Endothelial cell of umbilical vein (primary cell): ENCODE measurements at regions not wholly inside any gene's neighbourhood (a gene's known extent, or its start where the extent isn't known, plus 50 kb on each side); places are given as distances from the start of the nearest gene placed in this dataset.

Source experiments
- BruUV-seq: library from RNA; stranded (reverse); fragments of 400-500 nt; replicated peaks from 2 replicates; lab custom pipeline; 2021; lab: Mats Ljungman, UMichigan
- CTCF ChIA-PET: fragments of 300-600, 350-600 bp; sonication (Branson Sonifier 250); formaldehyde crosslinking; loops from one replicate; lab custom pipeline; 2021; ENCODE audit warnings: antibody characterized with exemption, inconsistent platforms; lab: Charles Lee
- POLR2A ChIA-PET: fragments of 300-600, 350-600 bp; sonication (Branson Sonifier 250); formaldehyde crosslinking; loops from one replicate; lab custom pipeline; 2021; ENCODE audit warnings: antibody characterized with exemption, inconsistent platforms; lab: Charles Lee
- DNase-seq: peaks from one replicate; pipeline ENCODE4 v3.0.0-alpha.2; 2011; ENCODE audit warnings: low read depth, low spot score
- FAIRE-seq: peaks from 2 replicates; lab custom pipeline; 2011; peaks lifted over from hg19 to GRCh38; lab: Jason Lieb, UNC
- H2AFZ ChIP-seq: 2 replicates; pipeline ENCODE4 v1.6.0; 2012; ENCODE audit warnings: low read depth, low read length, control low read depth, inconsistent platforms
- H3K27ac ChIP-seq: 2 replicates; pipeline ENCODE4 v1.5.1; 2011; ENCODE audit warnings: low read depth, mild to moderate bottlenecking, control low read depth, low read length, moderate library complexity; ENCODE audit not compliant: insufficient read depth
- H3K27me3 ChIP-seq, 2 experiments: 2 replicates each; pipeline versions ENCODE4 v1.6.0 to v1.6.1; 2011; ENCODE audit warnings: low read length in 2 of 2, mixed read lengths in 1 of 2; ENCODE audit not compliant: control insufficient read depth in 2 of 2, insufficient read depth in 2 of 2
- H3K36me3 ChIP-seq, 2 experiments: 2 replicates in 1 of 2; 3 replicates in 1 of 2; pipeline ENCODE4 v1.5.1; 2011; ENCODE audit warnings: low read length in 2 of 2, mild to moderate bottlenecking in 1 of 2, moderate library complexity in 1 of 2; ENCODE audit not compliant: control insufficient read depth in 2 of 2, insufficient read depth in 2 of 2; ENCODE audit errors: extremely low read depth in 1 of 2
- H3K4me1 ChIP-seq: 3 replicates; pipeline ENCODE4 v1.5.1; 2011; ENCODE audit warnings: mild to moderate bottlenecking, low read length; ENCODE audit not compliant: control insufficient read depth, insufficient read depth; ENCODE audit errors: extremely low read depth
- H3K4me2 ChIP-seq: 2 replicates; pipeline ENCODE4 v1.6.1; 2011; ENCODE audit warnings: low read length, control low read depth, mixed read lengths; ENCODE audit not compliant: insufficient read depth
- H3K4me3 ChIP-seq, 3 experiments: fragments of 200-600 bp in 1 of 3; sonication (generic), shearing (Covaris generic) in 1 of 3; replicated peaks in 1 of 3; 2 replicates each; pipeline ENCODE4 v1.5.1; 2011 to 2016; ENCODE audit warnings: control low read depth in 3 of 3, low read length in 3 of 3, mild to moderate bottlenecking in 2 of 3, inconsistent platforms in 1 of 3, low read depth in 1 of 3, moderate library complexity in 1 of 3; ENCODE audit not compliant: insufficient read depth in 1 of 3
- H3K79me2 ChIP-seq: 2 replicates; pipeline ENCODE4 v1.6.0; 2012; ENCODE audit warnings: low read length, inconsistent platforms; ENCODE audit not compliant: control insufficient read depth, insufficient read depth
- H3K9ac ChIP-seq: replicated peaks from 2 replicates; pipeline ENCODE3; 2011; ENCODE audit warnings: low read length, control low read depth; ENCODE audit not compliant: insufficient read depth; ENCODE audit errors: extremely low read depth
- H3K9me1 ChIP-seq: replicated peaks from 3 replicates; pipeline ENCODE4 v1.6.0; 2011; ENCODE audit warnings: mild to moderate bottlenecking, low read length; ENCODE audit not compliant: control insufficient read depth, insufficient read depth; ENCODE audit errors: extremely low read depth
- H3K9me3 ChIP-seq: replicated peaks from 2 replicates; pipeline ENCODE4 v1.5.1; 2012; ENCODE audit warnings: low read length, inconsistent platforms; ENCODE audit not compliant: control insufficient read depth, insufficient read depth
- H4K20me1 ChIP-seq: replicated peaks from 2 replicates; pipeline ENCODE3; 2011; ENCODE audit warnings: mild to moderate bottlenecking, low read length; ENCODE audit not compliant: control insufficient read depth, insufficient read depth; ENCODE audit errors: extremely low read depth
- CTCF ChIP-seq, 2 donors: IDR thresholded peaks; 1 replicate in 1 of 2; 2 replicates in 1 of 2; pipeline ENCODE4 v1.5.1; 2011; ENCODE audit warnings: low read length in 2 of 2, mild to moderate bottlenecking in 2 of 2, moderate library complexity in 2 of 2, control low read depth in 1 of 2, inconsistent platforms in 1 of 2, low read depth in 1 of 2; ENCODE audit not compliant: insufficient read depth in 1 of 2; ENCODE audit errors: extremely low read depth in 1 of 2
- EZH2 ChIP-seq: IDR thresholded peaks from 2 replicates; pipeline ENCODE4 v1.6.1; 2012; ENCODE audit warnings: borderline replicate concordance, low read depth, mild to moderate bottlenecking, moderate library complexity, low read length, inconsistent platforms; ENCODE audit not compliant: severe bottlenecking
- FOS ChIP-seq: IDR thresholded peaks from 2 replicates; pipeline ENCODE4 v1.6.1; 2011; ENCODE audit warnings: mild to moderate bottlenecking, low read length, moderate library complexity, borderline replicate concordance; ENCODE audit not compliant: insufficient read depth
- GATA2 ChIP-seq: IDR thresholded peaks from 2 replicates; pipeline ENCODE4 v1.7.0; 2011; ENCODE audit warnings: low read depth, mild to moderate bottlenecking, moderate library complexity, mixed read lengths, low read length; ENCODE audit not compliant: insufficient read length, insufficient read depth
- JUN ChIP-seq: IDR thresholded peaks from 2 replicates; pipeline ENCODE4 v1.6.1; 2011; ENCODE audit warnings: borderline replicate concordance, low read depth; ENCODE audit not compliant: insufficient read length, insufficient read depth
- MAX ChIP-seq: IDR thresholded peaks from 2 replicates; pipeline ENCODE4 v1.6.1; 2011; ENCODE audit not compliant: insufficient read depth, insufficient read length
- MYC ChIP-seq: IDR thresholded peaks from one replicate; pipeline ENCODE4 v1.6.1; 2011; ENCODE audit warnings: mild to moderate bottlenecking, low read depth, low read length
- POLR2A ChIP-seq: IDR thresholded peaks from 2 replicates; pipeline ENCODE4 v1.6.1; 2012; ENCODE audit warnings: low read depth, mild to moderate bottlenecking, control low read depth, low read length
- POLR2AphosphoS5 ChIP-seq: IDR thresholded peaks from 2 replicates; pipeline ENCODE4 v1.6.1; 2012; ENCODE audit warnings: low read depth, mild to moderate bottlenecking, control low read depth, low read length, moderate library complexity; ENCODE audit not compliant: insufficient read depth
- dilution Hi-C: fragments of 300-500 bp; cut with MboI; formaldehyde crosslinking; loops from one replicate; pipeline ENCODE4 v1.15.0; 2019; ENCODE audit warnings: low sequenced_read_pairs; ENCODE audit not compliant: extremely low pct_ligation_motif_present
- intact Hi-C: fragments of 100-400 bp; cut with micrococcal nuclease; formaldehyde crosslinking; loops from one replicate; pipeline ENCODE4 v1.10.0; 2022

GRCh38 chr4:181258569-181258968, 984.6 kb upstream of the TENM3 start:
- ChIA-PET POLR2A (no interaction called here), CTCF (no interaction called here)
- Histone ChIP-seq H3K79me2 (no peaks in the 10 kb centered on the region), H4K20me1 (no peaks in the 10 kb centered on the region), H3K4me3 (no peak overlapping the region), H3K36me3 (no peaks in the 10 kb centered on the region), H3K4me2 (no peak overlapping the region), H3K9me3 (peaks cover 2% of the 10 kb centered on the region), H3K9ac (no peak overlapping the region), H3K27me3 (no peaks in the 10 kb centered on the region), H3K4me1 (no peaks in the 10 kb centered on the region), H3K27ac (no peak overlapping the region), H3K9me1 (no peaks in the 10 kb centered on the region), H2AFZ (no peak overlapping the region)
- intact Hi-C loops (no loop called here), dilution Hi-C loops (no loop called here)
- TF ChIP-seq MYC: no peak
- no peak for TF ChIP-seq FOS
- TF ChIP-seq JUN: no peak
- no peak for TF ChIP-seq MAX
- TF ChIP-seq POLR2A: no peak
- TF ChIP-seq POLR2AphosphoS5: no peak
- no peak for TF ChIP-seq GATA2
- TF ChIP-seq CTCF (IDR thresholded peaks at IDR 0.05; ENCODE audit: extremely low read depth in 1 of 2, insufficient read depth in 1 of 2, low read depth in 1 of 2, low read length in 2 of 2): no peak
- TF ChIP-seq EZH2: no peak
- no peak for DNase-seq
- FAIRE-seq: no peak
- BruUV-seq: no TSS peak
